OCI-LY1 (cell line): ENCODE measurements at regions not wholly inside any gene's neighbourhood (a gene's known extent, or its start where the extent isn't known, plus 50 kb on each side); places are given as distances from the start of the nearest gene placed in this dataset.

Experiments
- H2AFZ ChIP-seq: fragments of 200-600 bp; sonication (generic), shearing (Covaris generic); 2 replicates; pipeline ENCODE4 v1.6.0; 2014; ENCODE audit warnings: antibody characterized with exemption, mild to moderate bottlenecking, low read length
- H3F3A ChIP-seq: fragments of 200-600 bp; sonication (generic), shearing (Covaris generic); 2 replicates; pipeline ENCODE4 v1.6.0; 2014; ENCODE audit warnings: mild to moderate bottlenecking, antibody characterized with exemption, low read length, moderate library complexity; ENCODE audit not compliant: insufficient read depth
- H3K27ac ChIP-seq: fragments of 200-600 bp; sonication (generic); 2 replicates; pipeline ENCODE4 v1.5.1; 2014; ENCODE audit warnings: low read length, mixed run types, mild to moderate bottlenecking, low read depth; ENCODE audit not compliant: poor library complexity, severe bottlenecking
- H3K27me3 ChIP-seq: fragments of 200-600 bp; sonication (generic); 2 replicates; pipeline ENCODE4 v1.6.0; 2014; ENCODE audit warnings: antibody characterized with exemption, mild to moderate bottlenecking, low read length, moderate library complexity; ENCODE audit not compliant: insufficient read depth
- H3K36me3 ChIP-seq: fragments of 200-600 bp; sonication (generic); 2 replicates; pipeline ENCODE4 v1.6.1; 2014; ENCODE audit warnings: mild to moderate bottlenecking, antibody characterized with exemption, low read length, moderate library complexity, mixed read lengths; ENCODE audit not compliant: insufficient read depth
- H3K4me1 ChIP-seq: fragments of 200-600 bp; sonication (generic); 2 replicates; pipeline ENCODE4 v1.5.1; 2014; ENCODE audit warnings: mild to moderate bottlenecking, low read length, moderate library complexity; ENCODE audit not compliant: insufficient read depth, severe bottlenecking
- H3K4me2 ChIP-seq: fragments of 200-600 bp; sonication (generic), shearing (Covaris generic); 2 replicates; pipeline ENCODE4 v1.6.1; 2014; ENCODE audit warnings: low read length
- H3K4me3 ChIP-seq: fragments of 200-600 bp; sonication (generic); 2 replicates; pipeline ENCODE4 v1.5.1; 2014; ENCODE audit warnings: low read length, low read depth, mild to moderate bottlenecking, mixed read lengths; ENCODE audit not compliant: poor library complexity, severe bottlenecking
- H3K79me2 ChIP-seq: fragments of 200-600 bp; shearing (Covaris generic); 2 replicates; pipeline ENCODE4 v1.6.1; 2016; ENCODE audit warnings: mixed run types, low read length, mixed read lengths; ENCODE audit not compliant: insufficient read depth
- H3K9ac ChIP-seq: fragments of 200-600 bp; sonication (generic), shearing (Covaris generic); 2 replicates; pipeline ENCODE4 v1.6.1; 2014; ENCODE audit warnings: mild to moderate bottlenecking, low read length, mixed read lengths
- H3K9me2 ChIP-seq: fragments of 200-600 bp; sonication (generic), shearing (Covaris generic); 2 replicates; pipeline ENCODE4 v1.6.1; 2014; ENCODE audit warnings: low read depth, mild to moderate bottlenecking, low read length, mixed read lengths
- H3K9me3 ChIP-seq: fragments of 200-600 bp; shearing (Covaris generic); 2 replicates; pipeline ENCODE4 v1.6.1; 2014; ENCODE audit warnings: low read length, mixed read lengths
- H4K20me1 ChIP-seq: fragments of 200-600 bp; sonication (generic), shearing (Covaris generic); 2 replicates; pipeline ENCODE4 v1.6.0; 2016; ENCODE audit warnings: mild to moderate bottlenecking, low read length; ENCODE audit not compliant: insufficient read depth
- EZH2 ChIP-seq: fragments of 200-600 bp; sonication (generic), shearing (Covaris generic); IDR thresholded peaks from 2 replicates; pipeline ENCODE4 v1.8.0; 2017; ENCODE audit warnings: borderline replicate concordance, mixed run types, mild to moderate bottlenecking, antibody characterized with exemption, low read length, moderate library complexity, mixed read lengths
- TF ChIP-seq, protein P1 (sequence below): fragments of 200-600 bp; sonication (generic), shearing (Covaris generic); IDR thresholded peaks from 2 replicates; pipeline ENCODE4 v1.5.1; 2017; ENCODE audit warnings: mild to moderate bottlenecking, antibody characterized with exemption, low read length, moderate library complexity, mixed read lengths

DNA sequence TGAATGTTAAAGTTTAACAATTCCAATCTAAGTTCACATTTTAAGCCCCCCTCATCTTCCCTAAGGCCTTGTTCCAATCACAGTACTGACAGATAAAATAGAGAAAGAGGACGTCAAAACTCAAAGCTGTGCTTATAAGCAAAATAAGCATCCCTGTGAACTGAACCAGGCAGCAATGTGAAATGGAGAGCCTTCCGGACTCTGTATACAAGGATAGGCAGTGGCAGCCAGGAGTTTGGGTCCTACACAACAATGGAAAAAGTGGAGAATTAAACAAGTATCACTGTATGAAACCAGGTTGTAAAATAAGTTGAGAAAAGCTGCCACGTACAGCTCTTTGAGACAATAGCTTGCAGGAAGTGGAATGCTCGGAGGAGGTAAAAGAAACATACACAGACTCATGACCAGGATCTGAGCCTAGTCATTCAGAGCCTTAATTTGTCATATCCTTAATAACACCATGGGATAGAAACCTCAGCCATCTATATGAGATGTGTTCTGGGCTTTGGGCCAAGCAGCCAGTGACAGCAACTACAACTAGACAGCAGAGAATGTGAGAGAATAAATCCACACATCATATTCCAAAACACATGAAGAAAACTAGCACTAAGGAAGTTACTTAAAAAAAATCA, 55.2 kb upstream of the PALMD start:
- no peak overlapping the region for H2AFZ ChIP-seq
- no peak overlapping the region for H3K27ac ChIP-seq
- H3K9ac ChIP-seq = no peak overlapping the region
- TF ChIP-seq EZH2 = no peak
- TF ChIP-seq, protein P1, sequence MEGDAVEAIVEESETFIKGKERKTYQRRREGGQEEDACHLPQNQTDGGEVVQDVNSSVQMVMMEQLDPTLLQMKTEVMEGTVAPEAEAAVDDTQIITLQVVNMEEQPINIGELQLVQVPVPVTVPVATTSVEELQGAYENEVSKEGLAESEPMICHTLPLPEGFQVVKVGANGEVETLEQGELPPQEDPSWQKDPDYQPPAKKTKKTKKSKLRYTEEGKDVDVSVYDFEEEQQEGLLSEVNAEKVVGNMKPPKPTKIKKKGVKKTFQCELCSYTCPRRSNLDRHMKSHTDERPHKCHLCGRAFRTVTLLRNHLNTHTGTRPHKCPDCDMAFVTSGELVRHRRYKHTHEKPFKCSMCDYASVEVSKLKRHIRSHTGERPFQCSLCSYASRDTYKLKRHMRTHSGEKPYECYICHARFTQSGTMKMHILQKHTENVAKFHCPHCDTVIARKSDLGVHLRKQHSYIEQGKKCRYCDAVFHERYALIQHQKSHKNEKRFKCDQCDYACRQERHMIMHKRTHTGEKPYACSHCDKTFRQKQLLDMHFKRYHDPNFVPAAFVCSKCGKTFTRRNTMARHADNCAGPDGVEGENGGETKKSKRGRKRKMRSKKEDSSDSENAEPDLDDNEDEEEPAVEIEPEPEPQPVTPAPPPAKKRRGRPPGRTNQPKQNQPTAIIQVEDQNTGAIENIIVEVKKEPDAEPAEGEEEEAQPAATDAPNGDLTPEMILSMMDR = no peak
- no peak overlapping the region for H3K4me2 ChIP-seq
- H3K27me3 ChIP-seq = no peaks in the 10 kb centered on the region
- no peaks in the 10 kb centered on the region for H3K9me3 ChIP-seq
- no peaks in the 10 kb centered on the region for H3K36me3 ChIP-seq
- no peak overlapping the region for H3K4me3 ChIP-seq
- no peaks in the 10 kb centered on the region for H3K4me1 ChIP-seq
- no peaks in the 10 kb centered on the region for H3K9me2 ChIP-seq
- no peaks in the 10 kb centered on the region for H3K79me2 ChIP-seq
- no peaks in the 10 kb centered on the region for H3F3A ChIP-seq
- H4K20me1 ChIP-seq = no peaks in the 10 kb centered on the region

DNA sequence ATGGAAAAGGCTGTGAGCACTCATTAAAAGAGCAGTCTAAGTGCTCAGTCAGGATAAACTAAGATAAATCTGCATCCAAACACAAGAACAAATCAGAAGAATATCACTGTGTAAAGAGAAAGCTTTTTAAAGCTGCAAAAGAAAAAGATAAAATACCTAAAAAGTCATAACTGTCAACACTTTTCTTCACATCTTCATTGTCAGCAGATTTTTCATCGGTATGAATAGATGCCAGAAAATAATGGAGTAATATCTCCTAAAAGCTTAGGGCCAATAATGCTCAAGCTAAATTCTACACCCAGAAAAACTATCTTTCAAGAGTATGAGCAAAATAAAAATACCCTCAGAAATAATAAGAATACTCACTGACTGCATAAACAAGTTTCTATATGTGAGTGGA, 54.0 kb upstream of the PALMD start:
- no peak overlapping the region for H3K4me2 ChIP-seq
- no peak overlapping the region for H3K4me3 ChIP-seq
- no peak overlapping the region for H2AFZ ChIP-seq
- no peak overlapping the region for H3K9ac ChIP-seq
- TF ChIP-seq EZH2 = no peak
- TF ChIP-seq, protein P1 = no peak
- no peaks in the 10 kb centered on the region for H3F3A ChIP-seq
- H4K20me1 ChIP-seq = no peaks in the 10 kb centered on the region
- no peaks in the 10 kb centered on the region for H3K27me3 ChIP-seq
- H3K9me3 ChIP-seq = no peaks in the 10 kb centered on the region
- H3K9me2 ChIP-seq = no peaks in the 10 kb centered on the region
- no peaks in the 10 kb centered on the region for H3K36me3 ChIP-seq
- no peaks in the 10 kb centered on the region for H3K79me2 ChIP-seq
- no peak overlapping the region for H3K27ac ChIP-seq
- H3K4me1 ChIP-seq = no peaks in the 10 kb centered on the region

DNA sequence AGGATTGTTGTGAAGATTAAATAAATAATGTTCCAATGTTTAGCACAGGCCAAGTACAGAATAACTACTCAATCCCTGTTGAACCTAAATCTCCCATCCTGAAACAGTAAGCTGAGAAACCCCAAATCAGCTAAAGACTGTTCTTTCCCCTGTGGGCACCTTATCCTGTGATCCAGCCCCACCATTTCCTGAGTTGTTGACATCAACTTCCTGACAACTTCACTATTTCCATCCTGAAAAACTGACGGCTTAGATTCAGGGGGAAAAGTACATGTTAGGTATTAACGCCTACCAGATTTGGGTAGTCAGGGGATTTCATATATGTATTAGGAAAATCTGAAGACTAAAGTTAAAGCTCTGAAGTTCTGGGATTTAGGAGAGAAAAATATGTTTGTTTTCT, 51.7 kb upstream of the PALMD start:
- H3K9me3 ChIP-seq = no peaks in the 10 kb centered on the region

More for the DNA sequence above, 51.7 kb upstream of the PALMD start:
- Histone ChIP-seq H4K20me1 (no peaks in the 10 kb centered on the region), H3F3A (no peaks in the 10 kb centered on the region), H3K79me2 (no peaks in the 10 kb centered on the region), H2AFZ (no peak overlapping the region), H3K9ac (no peak overlapping the region), H3K4me3 (no peak overlapping the region), H3K9me2 (no peaks in the 10 kb centered on the region), H3K27ac (no peak overlapping the region), H3K4me1 (no peaks in the 10 kb centered on the region), H3K27me3 (no peaks in the 10 kb centered on the region), H3K4me2 (no peak overlapping the region), H3K36me3 (no peaks in the 10 kb centered on the region)
- TF ChIP-seq, protein P1 = no peak
- no peak for TF ChIP-seq EZH2
